Liver (tissue), 3 donors: ENCODE measurements at regions not wholly inside any gene's neighbourhood (a gene's known extent, or its start where the extent isn't known, plus 50 kb on each side); places are given as distances from the start of the nearest gene placed in this dataset.

Source experiments
- GABPA ChIP-seq, 2 donors: IDR thresholded peaks in 1 of 2; conservative IDR thresholded peaks in 1 of 2; 2 replicates each; pipeline ENCODE4 v1.6.1; 2016; ENCODE audit warnings: antibody characterized with exemption in 2 of 2, mild to moderate bottlenecking in 1 of 2, moderate library complexity in 1 of 2
- JUND ChIP-seq, 2 donors: IDR thresholded peaks; 2 replicates each; pipeline ENCODE4 v1.6.1; 2016; ENCODE audit warnings: antibody characterized with exemption in 2 of 2
- SP1 ChIP-seq: IDR thresholded peaks from 2 replicates; pipeline ENCODE4 v1.6.1; 2018; ENCODE audit warnings: antibody characterized with exemption, mild to moderate bottlenecking
- TAF1 ChIP-seq: conservative IDR thresholded peaks from 2 replicates; pipeline ENCODE4 v1.6.1; 2016; ENCODE audit warnings: antibody characterized with exemption, mild to moderate bottlenecking
- YY1 ChIP-seq: IDR thresholded peaks from 2 replicates; pipeline ENCODE4 v1.6.1; 2016; ENCODE audit warnings: antibody characterized with exemption, mild to moderate bottlenecking
- TF ChIP-seq, protein P1 (sequence below): IDR thresholded peaks from 2 replicates; pipeline ENCODE4 v1.6.1; 2016; ENCODE audit warnings: antibody characterized with exemption
- TF ChIP-seq, protein P2 (sequence below): fragments of 150-350 bp; IDR thresholded peaks from 2 replicates; pipeline ENCODE4 v1.5.1; 2017; ENCODE audit warnings: improper control_type of control experiment, low read depth, low read length; ENCODE audit not compliant: missing input control
- TF ChIP-seq, protein P3 (sequence below): IDR thresholded peaks from 2 replicates; pipeline ENCODE4 v1.6.1; 2016; ENCODE audit warnings: antibody characterized with exemption, mild to moderate bottlenecking
- TF ChIP-seq, protein P4 (sequence below): IDR thresholded peaks from 2 replicates; pipeline ENCODE4 v1.6.1; 2016; ENCODE audit warnings: antibody characterized with exemption
- donor health status: healthy.
- donor health status: healthy.

DNA sequence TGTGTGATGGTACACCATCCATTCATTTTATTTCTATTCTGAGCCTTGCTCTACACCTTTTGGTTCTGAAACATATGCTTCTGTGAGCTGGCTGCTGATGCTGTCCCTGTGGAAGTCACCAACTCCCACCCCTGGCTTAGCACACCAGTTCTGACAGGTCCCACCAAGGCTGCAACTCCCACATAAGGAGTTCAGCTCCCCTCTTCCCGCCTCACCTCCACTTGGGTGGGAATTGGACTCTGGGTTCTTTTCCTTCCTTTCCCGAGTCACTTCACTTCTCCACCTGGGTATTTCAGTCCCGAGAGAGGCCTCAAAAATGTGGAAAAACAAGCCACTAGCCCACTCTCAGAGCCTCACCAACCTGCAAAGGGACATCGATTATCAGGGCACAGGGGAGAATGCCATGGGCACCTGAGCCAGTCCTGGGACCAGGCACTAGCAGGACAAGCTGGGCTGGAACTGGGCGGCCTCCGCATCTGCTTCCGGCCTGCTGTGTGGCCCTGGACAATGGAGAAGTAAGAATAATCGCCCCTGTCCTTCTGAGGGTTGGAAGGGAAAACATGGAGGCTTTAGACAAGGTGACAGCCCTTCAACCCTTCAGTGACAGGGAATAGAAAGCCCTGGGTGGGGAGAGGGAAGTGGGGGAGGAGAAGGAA, 80.1 kb downstream of the IGLL1 start:
- no peak for TF ChIP-seq TAF1
- TF ChIP-seq, protein P1, sequence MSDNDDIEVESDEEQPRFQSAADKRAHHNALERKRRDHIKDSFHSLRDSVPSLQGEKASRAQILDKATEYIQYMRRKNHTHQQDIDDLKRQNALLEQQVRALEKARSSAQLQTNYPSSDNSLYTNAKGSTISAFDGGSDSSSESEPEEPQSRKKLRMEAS, result no peak
- TF ChIP-seq, protein P2, sequence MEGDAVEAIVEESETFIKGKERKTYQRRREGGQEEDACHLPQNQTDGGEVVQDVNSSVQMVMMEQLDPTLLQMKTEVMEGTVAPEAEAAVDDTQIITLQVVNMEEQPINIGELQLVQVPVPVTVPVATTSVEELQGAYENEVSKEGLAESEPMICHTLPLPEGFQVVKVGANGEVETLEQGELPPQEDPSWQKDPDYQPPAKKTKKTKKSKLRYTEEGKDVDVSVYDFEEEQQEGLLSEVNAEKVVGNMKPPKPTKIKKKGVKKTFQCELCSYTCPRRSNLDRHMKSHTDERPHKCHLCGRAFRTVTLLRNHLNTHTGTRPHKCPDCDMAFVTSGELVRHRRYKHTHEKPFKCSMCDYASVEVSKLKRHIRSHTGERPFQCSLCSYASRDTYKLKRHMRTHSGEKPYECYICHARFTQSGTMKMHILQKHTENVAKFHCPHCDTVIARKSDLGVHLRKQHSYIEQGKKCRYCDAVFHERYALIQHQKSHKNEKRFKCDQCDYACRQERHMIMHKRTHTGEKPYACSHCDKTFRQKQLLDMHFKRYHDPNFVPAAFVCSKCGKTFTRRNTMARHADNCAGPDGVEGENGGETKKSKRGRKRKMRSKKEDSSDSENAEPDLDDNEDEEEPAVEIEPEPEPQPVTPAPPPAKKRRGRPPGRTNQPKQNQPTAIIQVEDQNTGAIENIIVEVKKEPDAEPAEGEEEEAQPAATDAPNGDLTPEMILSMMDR, result no peak
- TF ChIP-seq, protein P3, sequence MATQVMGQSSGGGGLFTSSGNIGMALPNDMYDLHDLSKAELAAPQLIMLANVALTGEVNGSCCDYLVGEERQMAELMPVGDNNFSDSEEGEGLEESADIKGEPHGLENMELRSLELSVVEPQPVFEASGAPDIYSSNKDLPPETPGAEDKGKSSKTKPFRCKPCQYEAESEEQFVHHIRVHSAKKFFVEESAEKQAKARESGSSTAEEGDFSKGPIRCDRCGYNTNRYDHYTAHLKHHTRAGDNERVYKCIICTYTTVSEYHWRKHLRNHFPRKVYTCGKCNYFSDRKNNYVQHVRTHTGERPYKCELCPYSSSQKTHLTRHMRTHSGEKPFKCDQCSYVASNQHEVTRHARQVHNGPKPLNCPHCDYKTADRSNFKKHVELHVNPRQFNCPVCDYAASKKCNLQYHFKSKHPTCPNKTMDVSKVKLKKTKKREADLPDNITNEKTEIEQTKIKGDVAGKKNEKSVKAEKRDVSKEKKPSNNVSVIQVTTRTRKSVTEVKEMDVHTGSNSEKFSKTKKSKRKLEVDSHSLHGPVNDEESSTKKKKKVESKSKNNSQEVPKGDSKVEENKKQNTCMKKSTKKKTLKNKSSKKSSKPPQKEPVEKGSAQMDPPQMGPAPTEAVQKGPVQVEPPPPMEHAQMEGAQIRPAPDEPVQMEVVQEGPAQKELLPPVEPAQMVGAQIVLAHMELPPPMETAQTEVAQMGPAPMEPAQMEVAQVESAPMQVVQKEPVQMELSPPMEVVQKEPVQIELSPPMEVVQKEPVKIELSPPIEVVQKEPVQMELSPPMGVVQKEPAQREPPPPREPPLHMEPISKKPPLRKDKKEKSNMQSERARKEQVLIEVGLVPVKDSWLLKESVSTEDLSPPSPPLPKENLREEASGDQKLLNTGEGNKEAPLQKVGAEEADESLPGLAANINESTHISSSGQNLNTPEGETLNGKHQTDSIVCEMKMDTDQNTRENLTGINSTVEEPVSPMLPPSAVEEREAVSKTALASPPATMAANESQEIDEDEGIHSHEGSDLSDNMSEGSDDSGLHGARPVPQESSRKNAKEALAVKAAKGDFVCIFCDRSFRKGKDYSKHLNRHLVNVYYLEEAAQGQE, result no peak
- TF ChIP-seq, protein P4, sequence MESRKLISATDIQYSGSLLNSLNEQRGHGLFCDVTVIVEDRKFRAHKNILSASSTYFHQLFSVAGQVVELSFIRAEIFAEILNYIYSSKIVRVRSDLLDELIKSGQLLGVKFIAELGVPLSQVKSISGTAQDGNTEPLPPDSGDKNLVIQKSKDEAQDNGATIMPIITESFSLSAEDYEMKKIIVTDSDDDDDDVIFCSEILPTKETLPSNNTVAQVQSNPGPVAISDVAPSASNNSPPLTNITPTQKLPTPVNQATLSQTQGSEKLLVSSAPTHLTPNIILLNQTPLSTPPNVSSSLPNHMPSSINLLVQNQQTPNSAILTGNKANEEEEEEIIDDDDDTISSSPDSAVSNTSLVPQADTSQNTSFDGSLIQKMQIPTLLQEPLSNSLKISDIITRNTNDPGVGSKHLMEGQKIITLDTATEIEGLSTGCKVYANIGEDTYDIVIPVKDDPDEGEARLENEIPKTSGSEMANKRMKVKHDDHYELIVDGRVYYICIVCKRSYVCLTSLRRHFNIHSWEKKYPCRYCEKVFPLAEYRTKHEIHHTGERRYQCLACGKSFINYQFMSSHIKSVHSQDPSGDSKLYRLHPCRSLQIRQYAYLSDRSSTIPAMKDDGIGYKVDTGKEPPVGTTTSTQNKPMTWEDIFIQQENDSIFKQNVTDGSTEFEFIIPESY, result no peak
- no peak for TF ChIP-seq YY1
- no peak for TF ChIP-seq GABPA (IDR thresholded peaks at IDR 0.05 in 1 of 2, conservative IDR thresholded peaks at IDR 0.05 in 1 of 2)
- no peak for TF ChIP-seq JUND (IDR thresholded peaks at IDR 0.05)
- TF ChIP-seq SP1, result no peak
